OCI-LY3 (cell line): ENCODE measurements at regions not wholly inside any gene's neighbourhood (a gene's known extent, or its start where the extent isn't known, plus 50 kb on each side); places are given as distances from the start of the nearest gene placed in this dataset.
"Not testable (repeated sequence)": the region's sequence is repeated elsewhere in the genome, so short reads cannot be mapped to it uniquely, and the experiment has no call there.

Experiments
- H2AFZ ChIP-seq: fragments of 200-600, 300-600 bp; shearing (Covaris generic); 2 replicates; pipeline ENCODE4 v1.6.0; 2014; ENCODE audit warnings: antibody characterized with exemption, low read depth, low read length
- H3K27ac ChIP-seq: fragments of 200-600, 300-600 bp; sonication (generic); 2 replicates; pipeline ENCODE4 v1.5.1; 2014; ENCODE audit warnings: mild to moderate bottlenecking, low read length, moderate library complexity, mixed read lengths
- H3K27me3 ChIP-seq: fragments of 200-600, 300-600 bp; sonication (generic); 2 replicates; pipeline ENCODE4 v1.6.1; 2014; ENCODE audit warnings: low read depth, low read length, mixed read lengths
- H3K36me3 ChIP-seq: fragments of 200-600, 300-600 bp; sonication (generic); replicated peaks from 2 replicates; pipeline ENCODE3; 2014; ENCODE audit warnings: low read depth, low read length, mixed read lengths
- H3K4me1 ChIP-seq: fragments of 300-600, 200-600 bp; sonication (generic); 2 replicates; pipeline ENCODE4 v1.6.1; 2014; ENCODE audit warnings: low read length, mixed read lengths
- H3K4me2 ChIP-seq: fragments of 200-600, 300-600 bp; sonication (generic); 2 replicates; pipeline ENCODE4 v1.6.1; 2014; ENCODE audit warnings: low read length, mixed read lengths
- H3K4me3 ChIP-seq: fragments of 300-600, 200-600 bp; sonication (generic); 2 replicates; pipeline ENCODE4 v1.5.1; 2014; ENCODE audit warnings: antibody characterized with exemption, mild to moderate bottlenecking, low read length, moderate library complexity
- H3K79me2 ChIP-seq: fragments of 300-600, 200-600 bp; shearing (Covaris generic); 2 replicates; pipeline ENCODE4 v1.6.1; 2014; ENCODE audit warnings: mild to moderate bottlenecking, low read length, mixed read lengths
- H3K9ac ChIP-seq: fragments of 300-600, 200-600 bp; shearing (Covaris generic); 2 replicates; pipeline ENCODE4 v1.6.0; 2014; ENCODE audit warnings: mild to moderate bottlenecking, low read length, moderate library complexity
- H3K9me3 ChIP-seq: fragments of 200-600, 300-600 bp; shearing (Covaris generic); 2 replicates; pipeline ENCODE4 v1.6.1; 2014; ENCODE audit warnings: low read length, mixed read lengths; ENCODE audit not compliant: insufficient read depth
- H4K20me1 ChIP-seq: fragments of 200-600, 300-600 bp; sonication (generic); 2 replicates; pipeline ENCODE4 v1.6.1; 2016; ENCODE audit warnings: low read length, mixed read lengths; ENCODE audit not compliant: insufficient read depth
- CTCF ChIP-seq: fragments of 200-600, 300-600 bp; sonication (generic); IDR thresholded peaks from 2 replicates; pipeline ENCODE4 v1.5.1; 2014; ENCODE audit warnings: antibody characterized with exemption, low read length, low read depth
- EZH2phosphoT487 ChIP-seq: fragments of 200-600 bp; shearing (Covaris generic); IDR thresholded peaks from 2 replicates; pipeline ENCODE4 v1.6.1; 2018; ENCODE audit warnings: antibody characterized with exemption, mixed run types, low read depth

DNA sequence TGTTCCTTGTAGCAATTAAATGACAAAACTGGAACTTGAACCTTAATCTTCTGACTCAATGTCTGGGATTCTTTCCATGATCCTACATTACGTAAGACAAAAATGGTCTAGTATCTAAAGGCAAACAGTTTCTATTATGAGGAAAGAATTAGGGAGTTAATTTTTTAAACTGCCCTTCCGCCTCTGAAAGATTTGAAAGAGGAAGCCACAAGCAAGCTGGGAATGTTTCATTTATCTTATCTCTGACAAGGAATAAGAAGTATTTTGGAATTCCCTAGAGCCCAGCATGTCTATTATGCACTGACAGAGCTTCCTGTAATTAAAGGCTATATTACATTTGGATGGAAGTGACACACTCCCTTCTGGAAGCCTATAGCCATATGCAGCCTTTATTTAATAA is 558.8 kb upstream of the CDH2 start:
- H3K4me1 ChIP-seq = peaks cover 19% of the 10 kb centered on the region
- no peaks in the 10 kb centered on the region for H3K79me2 ChIP-seq
- H3K36me3 ChIP-seq = peaks cover 16% of the 10 kb centered on the region
- no peak overlapping the region for H2AFZ ChIP-seq
- H4K20me1 ChIP-seq = no peaks in the 10 kb centered on the region
- H3K9me3 ChIP-seq = no peaks in the 10 kb centered on the region
- H3K27me3 ChIP-seq = no peaks in the 10 kb centered on the region
- no peak overlapping the region for H3K4me2 ChIP-seq
- H3K9ac ChIP-seq = no peak overlapping the region
- no peak overlapping the region for H3K4me3 ChIP-seq
- TF ChIP-seq EZH2phosphoT487 (no peak), CTCF (no peak)
- no peak overlapping the region for H3K27ac ChIP-seq

DNA sequence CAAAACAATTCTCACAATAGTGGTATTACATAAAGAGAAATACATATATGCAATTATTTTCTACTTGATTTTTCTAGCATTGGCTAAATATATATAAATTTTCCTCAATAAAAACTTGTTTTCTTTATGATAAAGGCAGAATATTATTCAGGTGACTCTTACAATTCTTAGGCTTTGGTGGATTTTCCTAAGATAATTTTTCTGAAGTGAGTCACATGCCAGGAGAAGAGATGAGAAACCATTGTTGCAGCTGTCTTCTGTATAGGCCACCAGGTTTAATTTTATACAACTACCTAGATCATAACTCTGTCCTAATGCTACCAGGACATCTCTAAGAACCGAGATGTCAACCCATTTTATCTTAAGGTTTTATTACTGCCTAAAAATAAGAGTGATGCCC is 552.4 kb upstream of the CDH2 start:
- Histone ChIP-seq H4K20me1 (no peaks in the 10 kb centered on the region), H3K36me3 (no peaks in the 10 kb centered on the region), H3K9me3 (no peaks in the 10 kb centered on the region), H3K4me3 (no peak overlapping the region), H3K9ac (no peak overlapping the region), H3K27me3 (no peaks in the 10 kb centered on the region), H3K4me1 (no peaks in the 10 kb centered on the region), H2AFZ (no peak overlapping the region), H3K79me2 (no peaks in the 10 kb centered on the region), H3K4me2 (no peak overlapping the region), H3K27ac (no peak overlapping the region)
- TF ChIP-seq CTCF (no peak), EZH2phosphoT487 (no peak)

DNA sequence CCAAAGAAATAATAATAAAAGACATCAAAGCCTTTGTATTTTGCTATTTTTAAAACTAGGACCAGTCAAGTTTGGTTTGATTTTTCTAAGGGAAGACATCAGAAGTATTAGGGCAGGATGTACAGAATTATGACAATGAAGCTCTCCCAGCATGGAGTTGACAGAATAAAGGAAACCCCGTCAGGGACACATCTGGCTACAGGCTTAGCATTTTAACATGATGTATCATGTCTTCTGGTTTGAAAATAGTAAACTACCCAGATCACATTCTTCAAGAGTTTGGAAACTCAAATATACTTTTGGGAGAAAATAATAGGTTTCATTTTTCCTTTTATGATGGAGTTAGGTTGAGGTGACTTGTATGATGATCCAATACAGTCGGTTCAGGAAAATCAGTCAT is 552.0 kb upstream of the CDH2 start:
- H3K27ac ChIP-seq = no peak overlapping the region
- H3K79me2 ChIP-seq = no peaks in the 10 kb centered on the region
- peaks cover 3% of the 10 kb centered on the region for H3K4me1 ChIP-seq
- TF ChIP-seq EZH2phosphoT487 = no peak
- H3K27me3 ChIP-seq = no peaks in the 10 kb centered on the region
- H3K4me2 ChIP-seq = no peak overlapping the region
- no peak overlapping the region for H2AFZ ChIP-seq
- no peaks in the 10 kb centered on the region for H4K20me1 ChIP-seq
- H3K4me3 ChIP-seq = no peak overlapping the region
- no peaks in the 10 kb centered on the region for H3K9me3 ChIP-seq
- no peaks in the 10 kb centered on the region for H3K36me3 ChIP-seq
- no peak overlapping the region for H3K9ac ChIP-seq

DNA sequence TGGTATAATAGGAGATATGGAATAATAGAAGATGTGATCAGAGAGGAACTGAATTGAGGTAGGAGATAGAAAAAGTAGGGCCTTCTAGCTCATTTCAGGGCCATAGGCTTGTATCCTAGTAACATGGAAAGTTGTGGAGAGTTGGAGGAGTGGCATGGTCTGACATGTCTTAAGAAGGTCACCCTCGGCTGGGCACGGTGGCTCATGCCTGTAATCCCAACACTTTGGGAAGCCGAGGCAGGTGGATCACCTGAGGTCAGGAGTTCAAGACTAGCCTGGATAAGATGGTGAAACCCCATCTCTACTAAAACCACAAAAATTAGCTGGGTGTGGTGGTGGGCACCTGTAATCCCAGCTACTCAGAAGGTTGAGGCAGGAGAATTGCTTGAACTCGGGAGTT is 550.3 kb upstream of the CDH2 start:
- not testable (repeated sequence) for H3K79me2 ChIP-seq, H2AFZ ChIP-seq, H3K9me3 ChIP-seq, H3K27me3 ChIP-seq, H3K27ac ChIP-seq, H3K36me3 ChIP-seq, H3K9ac ChIP-seq, H3K4me3 ChIP-seq, H4K20me1 ChIP-seq, H3K4me2 ChIP-seq
- peaks cover 13% of the 10 kb centered on the region for H3K4me1 ChIP-seq

DNA sequence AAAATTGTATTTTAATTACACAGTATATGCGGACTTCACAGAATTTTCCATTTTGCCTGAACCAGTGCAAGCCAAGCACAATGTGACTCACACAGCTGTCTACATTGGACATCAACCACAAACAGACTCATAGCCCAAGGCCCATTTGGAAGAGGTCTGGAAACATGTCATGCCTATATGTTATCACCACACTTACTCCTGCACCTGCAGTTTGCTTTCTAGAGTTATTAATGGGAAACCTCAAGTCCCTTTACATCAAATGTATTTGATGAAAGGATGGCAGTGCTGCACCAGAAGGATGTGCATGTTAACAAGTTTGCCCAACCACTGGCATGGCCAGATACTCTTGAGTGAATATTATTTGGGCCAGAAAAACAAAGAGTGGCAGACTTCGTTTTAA is 548.9 kb upstream of the CDH2 start:
- H3K4me2 ChIP-seq = no peak overlapping the region
- no peaks in the 10 kb centered on the region for H3K79me2 ChIP-seq
- no peak overlapping the region for H3K4me3 ChIP-seq

More for the DNA sequence above, 548.9 kb upstream of the CDH2 start:
- no peak overlapping the region for H2AFZ ChIP-seq
- peaks cover 13% of the 10 kb centered on the region for H3K4me1 ChIP-seq
- H4K20me1 ChIP-seq = no peaks in the 10 kb centered on the region
- H3K36me3 ChIP-seq = no peaks in the 10 kb centered on the region
- no peaks in the 10 kb centered on the region for H3K9me3 ChIP-seq
- H3K27ac ChIP-seq = no peak overlapping the region
- TF ChIP-seq CTCF (no peak), EZH2phosphoT487 (no peak)
- H3K9ac ChIP-seq = no peak overlapping the region
- no peaks in the 10 kb centered on the region for H3K27me3 ChIP-seq
